AG09319 (cell line): ENCODE measurements at regions not wholly inside any gene's neighbourhood (a gene's known extent, or its start where the extent isn't known, plus 50 kb on each side); places are given as distances from the start of the nearest gene placed in this dataset.

Experiments
- DNase-seq: peaks from one replicate; pipeline ENCODE4 v3.0.0-alpha.2; 2010; ENCODE audit warnings: low read depth; ENCODE audit errors: extremely low read depth
- TF ChIP-seq, protein P1 (sequence below): IDR thresholded peaks from 2 replicates; pipeline ENCODE4 v1.5.1; 2011; ENCODE audit warnings: low read depth, mild to moderate bottlenecking, inconsistent platforms, low read length, moderate library complexity

DNA sequence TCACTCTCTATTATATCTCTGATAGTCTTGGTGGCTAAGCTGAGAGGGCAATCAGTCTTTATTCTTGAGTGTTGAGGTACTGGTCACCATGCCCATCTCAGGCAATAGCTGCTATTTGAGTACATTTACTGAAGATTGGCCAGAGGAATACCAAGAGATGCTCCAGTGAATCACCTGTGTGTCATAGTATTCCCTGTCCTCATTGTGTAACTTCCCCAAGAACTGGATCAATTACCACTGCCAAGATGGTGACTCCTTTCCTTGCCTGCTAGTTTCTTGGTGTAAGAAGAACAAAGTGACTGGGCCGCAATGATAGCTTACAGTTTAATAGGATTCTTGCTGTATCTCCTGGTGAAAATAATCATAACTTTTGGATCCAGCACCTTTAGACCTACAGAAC is 418.7 kb upstream of the KIF2A start:
- no peak for DNase-seq
- TF ChIP-seq, protein P1, sequence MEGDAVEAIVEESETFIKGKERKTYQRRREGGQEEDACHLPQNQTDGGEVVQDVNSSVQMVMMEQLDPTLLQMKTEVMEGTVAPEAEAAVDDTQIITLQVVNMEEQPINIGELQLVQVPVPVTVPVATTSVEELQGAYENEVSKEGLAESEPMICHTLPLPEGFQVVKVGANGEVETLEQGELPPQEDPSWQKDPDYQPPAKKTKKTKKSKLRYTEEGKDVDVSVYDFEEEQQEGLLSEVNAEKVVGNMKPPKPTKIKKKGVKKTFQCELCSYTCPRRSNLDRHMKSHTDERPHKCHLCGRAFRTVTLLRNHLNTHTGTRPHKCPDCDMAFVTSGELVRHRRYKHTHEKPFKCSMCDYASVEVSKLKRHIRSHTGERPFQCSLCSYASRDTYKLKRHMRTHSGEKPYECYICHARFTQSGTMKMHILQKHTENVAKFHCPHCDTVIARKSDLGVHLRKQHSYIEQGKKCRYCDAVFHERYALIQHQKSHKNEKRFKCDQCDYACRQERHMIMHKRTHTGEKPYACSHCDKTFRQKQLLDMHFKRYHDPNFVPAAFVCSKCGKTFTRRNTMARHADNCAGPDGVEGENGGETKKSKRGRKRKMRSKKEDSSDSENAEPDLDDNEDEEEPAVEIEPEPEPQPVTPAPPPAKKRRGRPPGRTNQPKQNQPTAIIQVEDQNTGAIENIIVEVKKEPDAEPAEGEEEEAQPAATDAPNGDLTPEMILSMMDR: no peak

DNA sequence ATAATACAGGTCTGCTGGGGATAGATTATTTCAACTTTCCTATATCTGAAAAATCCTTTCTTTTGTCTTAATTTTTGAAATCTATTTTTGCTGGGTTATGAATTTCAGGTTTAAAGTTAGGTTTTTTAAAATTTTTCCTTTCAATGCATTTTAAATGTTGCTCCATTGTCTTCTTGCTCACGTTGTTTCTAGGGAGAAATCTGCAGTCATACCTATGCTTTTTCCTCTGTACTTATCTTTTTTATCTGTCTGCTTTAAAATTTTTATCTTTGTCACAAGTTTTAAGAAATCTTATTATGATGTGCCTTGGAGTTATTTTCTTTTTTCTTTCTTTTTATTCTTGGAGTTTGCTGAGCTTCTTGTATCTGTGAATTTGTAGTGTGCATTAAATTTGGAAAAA is 412.0 kb upstream of the KIF2A start:
- TF ChIP-seq, protein P1: no peak
- DNase-seq: no peak

DNA sequence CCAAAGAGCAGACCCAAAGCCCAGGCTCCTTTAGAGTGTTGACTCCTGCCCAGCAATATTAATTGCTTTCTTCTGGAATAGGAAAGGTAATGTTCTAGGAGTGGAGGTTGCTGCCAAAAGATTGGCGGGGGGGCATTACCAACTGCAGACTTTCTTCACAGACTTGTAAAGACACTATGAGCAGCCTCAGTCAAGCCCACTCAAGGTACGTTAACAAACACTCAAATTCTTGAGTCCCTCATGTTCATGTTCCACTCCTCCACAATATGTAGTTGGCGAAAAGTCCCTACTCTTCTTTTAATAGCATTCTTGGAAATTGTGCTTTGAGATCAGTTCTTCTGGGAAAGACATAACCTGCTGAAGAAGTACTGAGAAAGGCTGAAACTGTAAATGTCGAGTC is 409.2 kb upstream of the KIF2A start:
- DNase-seq: no peak
- TF ChIP-seq, protein P1: no peak

DNA sequence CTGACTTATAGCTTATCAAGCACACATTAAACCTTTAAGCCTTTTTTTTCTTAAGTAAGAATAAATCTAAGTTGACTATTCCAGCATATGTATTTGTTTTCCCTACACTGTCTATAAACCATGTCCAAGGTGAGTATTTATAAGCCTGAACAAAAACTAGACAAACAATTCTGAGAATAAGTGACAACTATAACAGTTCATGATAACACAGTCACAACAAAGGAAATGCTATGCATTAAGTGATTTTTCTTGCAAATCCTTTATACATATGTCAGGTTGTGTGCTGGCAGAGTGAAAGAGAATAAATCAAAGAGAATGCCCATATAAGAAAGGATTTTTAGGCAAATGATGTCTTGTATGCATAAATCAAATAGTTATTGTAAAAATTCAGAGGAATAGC is 408.8 kb upstream of the KIF2A start:
- TF ChIP-seq, protein P1: no peak
- DNase-seq: no peak

DNA sequence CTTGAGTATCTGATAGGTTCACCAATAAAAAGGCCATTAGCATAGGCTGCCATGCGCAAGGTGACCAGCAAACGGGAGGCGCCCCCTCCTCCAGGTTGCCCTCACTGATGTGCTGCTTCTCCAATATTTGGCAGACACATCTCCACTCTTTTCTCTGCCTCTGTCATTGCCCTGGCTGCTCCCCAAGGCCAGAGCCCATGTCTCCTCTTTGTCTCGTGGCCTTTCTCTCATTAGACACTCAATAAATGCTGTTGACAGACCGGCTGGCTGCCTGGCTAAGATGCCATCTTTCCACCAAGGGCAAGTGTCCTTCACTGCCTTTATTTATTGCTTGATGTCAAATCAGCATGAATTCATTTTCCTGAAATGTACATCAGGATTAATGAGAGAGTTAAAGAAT is 404.0 kb upstream of the KIF2A start:
- TF ChIP-seq, protein P1: no peak

DNA sequence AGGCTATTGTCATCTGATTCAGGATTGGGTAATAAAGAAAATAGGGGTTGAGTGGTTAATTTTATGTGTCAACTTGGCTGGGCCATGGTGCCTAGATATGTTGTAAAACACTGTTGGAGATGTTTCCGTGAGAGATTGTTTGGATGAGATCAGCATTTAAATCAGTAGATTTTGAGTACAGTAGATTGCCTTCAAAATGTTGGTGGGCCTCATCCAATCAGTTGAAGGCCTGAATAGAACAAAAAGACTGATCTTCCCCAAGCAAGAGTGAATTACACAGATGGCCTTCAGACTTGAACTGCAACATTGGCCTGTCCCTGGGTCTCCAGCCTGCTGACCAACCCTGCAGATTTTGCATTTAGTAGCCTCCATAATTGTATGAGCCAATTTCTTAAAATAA is 401.3 kb upstream of the KIF2A start:
- no peak for DNase-seq
- TF ChIP-seq, protein P1: no peak

More for the DNA sequence above, 404.0 kb upstream of the KIF2A start:
- no peak for DNase-seq

DNA sequence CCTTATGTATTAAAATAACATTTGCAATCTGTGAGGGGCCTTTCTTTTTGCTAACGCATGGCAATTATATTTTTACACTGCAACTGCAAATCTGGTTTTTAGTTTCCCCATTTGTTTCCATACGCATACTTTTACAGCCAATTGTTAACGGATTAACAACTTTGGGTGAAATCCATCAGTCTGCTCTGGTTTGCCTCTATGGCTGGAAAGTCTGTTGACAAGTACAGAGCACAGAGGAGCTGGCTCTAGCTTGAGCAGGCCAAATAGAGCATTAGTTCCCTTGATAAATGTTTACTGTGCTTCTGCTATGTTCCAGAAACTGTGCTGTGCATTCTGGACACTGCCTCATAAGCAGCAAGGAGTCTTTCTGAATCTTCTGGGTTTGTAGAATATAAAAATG is 400.4 kb upstream of the KIF2A start:
- DNase-seq: no peak
- TF ChIP-seq, protein P1: no peak
